Cardiac muscle cell (in vitro differentiated cells and primary cell): ENCODE measurements at regions not wholly inside any gene's neighbourhood (a gene's known extent, or its start where the extent isn't known, plus 50 kb on each side); places are given as distances from the start of the nearest gene placed in this dataset.

Experiments
- DNase-seq, 2 donors: peaks; one replicate each; pipeline versions ENCODE4 v3.0.0 to v3.0.0-alpha.2; 2010 to 2017; ENCODE audit warnings: low read depth in 1 of 2, low spot score in 1 of 2
- H3K27ac ChIP-seq: fragments of 200-600 bp; sonication (generic); 2 replicates; pipeline ENCODE4 v1.5.1; 2016
- H3K27me3 ChIP-seq: fragments of 200-600 bp; sonication (generic); 2 replicates; pipeline ENCODE4 v1.6.0; 2016; ENCODE audit warnings: control low read depth
- H3K36me3 ChIP-seq: fragments of 200-600 bp; sonication (generic); 2 replicates; pipeline ENCODE4 v1.5.1; 2016; ENCODE audit warnings: control low read depth
- H3K4me1 ChIP-seq: fragments of 200-600 bp; sonication (generic); 2 replicates; pipeline ENCODE4 v1.8.1; 2017; ENCODE audit warnings: low read depth, mild to moderate bottlenecking, mixed run types
- H3K4me3 ChIP-seq: fragments of 200-600 bp; sonication (generic); 2 replicates; pipeline ENCODE4 v1.5.1; 2016; ENCODE audit warnings: mild to moderate bottlenecking
- H3K9me3 ChIP-seq: fragments of 200-600 bp; sonication (generic); 2 replicates; pipeline ENCODE4 v1.5.1; 2017; ENCODE audit warnings: low read depth, mild to moderate bottlenecking, control low read depth
- CTCF ChIP-seq: IDR thresholded peaks from 2 replicates; pipeline ENCODE4 v1.5.1; 2012; ENCODE audit warnings: low read depth, mild to moderate bottlenecking, low read length

- Histone ChIP-seq H3K27ac (no peak overlapping the region), H3K4me3 (no peak overlapping the region), H3K27me3 (no peaks in the 10 kb centered on the region), H3K36me3 (no peaks in the 10 kb centered on the region), H3K9me3 (no peaks in the 10 kb centered on the region), H3K4me1 (no peaks in the 10 kb centered on the region)
- DNase-seq = peak in 1 of 2 donors; percentile 7
- TF ChIP-seq CTCF = peak; percentile 24
These were observed 210.0 kb downstream of the HS3ST1 start for GRCh38 chr4:11218692-11219091.

- H3K4me3 ChIP-seq = no peak overlapping the region
- H3K36me3 ChIP-seq = no peaks in the 10 kb centered on the region
- no peaks in the 10 kb centered on the region for H3K4me1 ChIP-seq
- TF ChIP-seq CTCF = no peak
- DNase-seq = no peak
- no peak overlapping the region for H3K27ac ChIP-seq
- no peaks in the 10 kb centered on the region for H3K27me3 ChIP-seq
- H3K9me3 ChIP-seq = no peaks in the 10 kb centered on the region
These were observed 212.2 kb downstream of the HS3ST1 start for GRCh38 chr4:11216520-11216919.

- Histone ChIP-seq H3K4me3 (no peak overlapping the region), H3K27me3 (no peaks in the 10 kb centered on the region), H3K9me3 (no peaks in the 10 kb centered on the region), H3K36me3 (no peaks in the 10 kb centered on the region), H3K4me1 (no peaks in the 10 kb centered on the region), H3K27ac (no peak overlapping the region)
- no peak for TF ChIP-seq CTCF
- no peak for DNase-seq
These were observed 214.4 kb downstream of the HS3ST1 start for GRCh38 chr4:11214281-11214680.

GRCh38 chr4:11209826-11210225 lies 218.9 kb downstream of the HS3ST1 start:
- H3K4me1 ChIP-seq = no peaks in the 10 kb centered on the region
- no peak overlapping the region for H3K4me3 ChIP-seq
- no peak for DNase-seq
- H3K9me3 ChIP-seq = no peaks in the 10 kb centered on the region
- H3K27me3 ChIP-seq = no peaks in the 10 kb centered on the region
- no peak overlapping the region for H3K27ac ChIP-seq
- H3K36me3 ChIP-seq = no peaks in the 10 kb centered on the region
- TF ChIP-seq CTCF = no peak

- no peak for TF ChIP-seq CTCF
- H3K27me3 ChIP-seq = no peaks in the 10 kb centered on the region
- no peaks in the 10 kb centered on the region for H3K36me3 ChIP-seq
- no peak for DNase-seq
- no peak overlapping the region for H3K27ac ChIP-seq
- H3K4me1 ChIP-seq = no peaks in the 10 kb centered on the region
- no peak overlapping the region for H3K4me3 ChIP-seq
- no peaks in the 10 kb centered on the region for H3K9me3 ChIP-seq
These were observed 227.4 kb downstream of the HS3ST1 start for GRCh38 chr4:11201256-11201655.
